Pancreas (tissue), 10 donors: ENCODE measurements at regions not wholly inside any gene's neighbourhood (a gene's known extent, or its start where the extent isn't known, plus 50 kb on each side); places are given as distances from the start of the nearest gene placed in this dataset.

Experiments used
- ATAC-seq, 4 donors: fragments of 200-7000 bp; cut with Tn5 transposase; one replicate each; pipeline versions ENCODE4 v1.8.0 to v1.9.1; 2020; ENCODE audit warnings: mild to moderate bottlenecking in 4 of 4, moderate library complexity in 4 of 4
- DNase-seq, 6 donors: peaks; one replicate each; pipeline ENCODE4 v3.0.0-alpha.2; 2020
- FAIRE-seq: peaks from 2 replicates; lab custom pipeline; 2012; peaks lifted over from hg19 to GRCh38; lab: Jason Lieb, UNC
- H3K27ac ChIP-seq, 4 donors: fragments of 200-600 bp; sonication (generic); 1 replicate in 3 of 4; 2 replicates in 1 of 4; pipeline versions ENCODE4 v1.5.0 to v1.8.0; 2020
- H3K27me3 ChIP-seq, 4 donors: fragments of 200-600 bp; one replicate each; pipeline ENCODE4 v1.8.0; 2021
- H3K36me3 ChIP-seq, 3 donors: fragments of 200-600 bp; sonication (generic) in 1 of 3; one replicate each; pipeline versions ENCODE4 v1.5.0 to v1.8.0; 2020 to 2021
- H3K4me1 ChIP-seq, 3 donors: fragments of 200-600 bp; one replicate each; pipeline ENCODE4 v1.8.0; 2021
- H3K4me3 ChIP-seq, 4 donors: fragments of 200-600 bp; sonication (generic) in 2 of 4; one replicate each; pipeline versions ENCODE4 v1.5.0 to v1.8.0; 2020 to 2021
- H3K9me3 ChIP-seq, 4 donors: fragments of 200-600 bp; one replicate each; pipeline ENCODE4 v1.8.0; 2021
- WGBS, 2 donors: extraction: QIAGEN DNeasy Blood & Tissue Kit; methylation state at CpG; one replicate each; pipeline ENCODE4 v1.1.7; 2013; 5-methylcytosine and 5-hydroxymethylcytosine counted together
- intact Hi-C, 3 donors: fragments of 100-400 bp; cut with DNase I; formaldehyde crosslinking; loops; one replicate each; pipeline versions ENCODE4 v1.11.1 to v1.14.2; 2022
- TF ChIP-seq, protein P1 (sequence below), 4 donors: fragments of 200-600 bp; sonication (generic) in 3 of 4; IDR thresholded peaks; one replicate each; pipeline versions ENCODE4 v1.5.0 to v1.8.0; 2021; ENCODE audit warnings: antibody characterized with exemption in 4 of 4
- donor health status: healthy with polysubstance abuse.
- donor health status: DM: no; HTN: no; CAD: no; lungs with moderate emphysema.
- donor health status: DM: no; HTN: no; CAD: no.
- donor health status: control.
- donor health status: control.
- donor health status: Bipolar disorder and iron deficiency.
- donor health status: DM: yes; HTN: yes; CAD: no.
- donor health status: DM: no; HTN: no; CAD: no.
- donor health status: DM: no; HTN: no; CAD: no.
- donor health status: DM: yes; HTN: yes; CAD: no.

DNA sequence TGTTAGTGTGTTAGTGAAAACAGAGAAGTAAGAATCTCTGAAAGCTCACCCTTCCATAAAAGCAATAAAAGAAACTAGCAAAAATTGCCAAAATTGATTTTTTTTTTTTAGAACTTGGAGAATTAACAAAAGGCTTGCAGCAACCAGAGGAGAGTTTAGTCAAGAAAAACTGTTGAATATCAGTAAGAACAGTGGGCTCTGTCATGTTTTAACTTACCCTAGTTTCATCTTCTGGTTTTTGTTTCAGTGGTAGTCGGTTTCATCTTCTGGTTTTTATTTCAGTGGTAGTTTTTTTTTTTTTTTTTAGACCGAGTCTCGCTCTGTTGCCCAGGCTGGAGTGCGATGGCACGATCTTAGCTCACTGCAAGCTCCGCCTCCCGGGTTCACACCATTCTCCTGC, 580.9 kb downstream of the NYAP2 start:
- TF ChIP-seq, protein P1, sequence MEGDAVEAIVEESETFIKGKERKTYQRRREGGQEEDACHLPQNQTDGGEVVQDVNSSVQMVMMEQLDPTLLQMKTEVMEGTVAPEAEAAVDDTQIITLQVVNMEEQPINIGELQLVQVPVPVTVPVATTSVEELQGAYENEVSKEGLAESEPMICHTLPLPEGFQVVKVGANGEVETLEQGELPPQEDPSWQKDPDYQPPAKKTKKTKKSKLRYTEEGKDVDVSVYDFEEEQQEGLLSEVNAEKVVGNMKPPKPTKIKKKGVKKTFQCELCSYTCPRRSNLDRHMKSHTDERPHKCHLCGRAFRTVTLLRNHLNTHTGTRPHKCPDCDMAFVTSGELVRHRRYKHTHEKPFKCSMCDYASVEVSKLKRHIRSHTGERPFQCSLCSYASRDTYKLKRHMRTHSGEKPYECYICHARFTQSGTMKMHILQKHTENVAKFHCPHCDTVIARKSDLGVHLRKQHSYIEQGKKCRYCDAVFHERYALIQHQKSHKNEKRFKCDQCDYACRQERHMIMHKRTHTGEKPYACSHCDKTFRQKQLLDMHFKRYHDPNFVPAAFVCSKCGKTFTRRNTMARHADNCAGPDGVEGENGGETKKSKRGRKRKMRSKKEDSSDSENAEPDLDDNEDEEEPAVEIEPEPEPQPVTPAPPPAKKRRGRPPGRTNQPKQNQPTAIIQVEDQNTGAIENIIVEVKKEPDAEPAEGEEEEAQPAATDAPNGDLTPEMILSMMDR (IDR thresholded peaks at IDR 0.05) = no peak
- DNase-seq (no peak), ATAC-seq (no peak), FAIRE-seq (no peak)
- Histone ChIP-seq H3K9me3 (peaks cover 0 to 6% (median 1%) of the 10 kb centered on the region in 4 donors), H3K27me3 (no peaks in the 10 kb centered on the region), H3K27ac (no peak overlapping the region), H3K36me3 (no peaks in the 10 kb centered on the region), H3K4me3 (no peak overlapping the region), H3K4me1 (no peaks in the 10 kb centered on the region)
- intact Hi-C loops = no loop called here
- 83 to 88% methylated on average over 7 of the region's 7 CpGs for WGBS, 2 donors

DNA sequence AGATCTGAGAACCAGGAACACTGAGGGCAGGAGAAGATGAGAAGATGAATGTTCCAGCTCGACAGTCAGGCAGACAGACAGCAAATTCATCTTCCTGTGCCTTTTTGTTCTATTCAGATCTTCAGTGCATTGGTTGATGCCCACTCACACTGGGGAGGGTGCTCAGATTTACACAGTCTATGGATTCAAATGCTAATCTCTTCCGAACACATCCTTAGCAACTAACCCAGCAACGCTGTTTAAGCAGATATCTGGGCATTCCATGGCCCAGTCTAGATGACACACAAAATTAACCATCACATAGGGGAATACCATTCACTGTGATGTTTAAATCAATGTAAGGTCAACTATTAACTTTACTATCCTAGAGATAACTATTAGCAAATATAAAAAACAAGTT, 571.9 kb downstream of the NYAP2 start:
- ATAC-seq = no peak
- intact Hi-C loops = no loop called here
- Histone ChIP-seq H3K27me3 (no peaks in the 10 kb centered on the region), H3K36me3 (no peaks in the 10 kb centered on the region), H3K9me3 (no peaks in the 10 kb centered on the region), H3K4me3 (no peak overlapping the region), H3K27ac (no peak overlapping the region), H3K4me1 (no peaks in the 10 kb centered on the region)
- WGBS, 2 donors = 51 to 63% methylated on average over 3 of the region's 3 CpGs
- no peak for FAIRE-seq
- TF ChIP-seq, protein P1 (IDR thresholded peaks at IDR 0.05) = no peak
- no peak for DNase-seq

DNA sequence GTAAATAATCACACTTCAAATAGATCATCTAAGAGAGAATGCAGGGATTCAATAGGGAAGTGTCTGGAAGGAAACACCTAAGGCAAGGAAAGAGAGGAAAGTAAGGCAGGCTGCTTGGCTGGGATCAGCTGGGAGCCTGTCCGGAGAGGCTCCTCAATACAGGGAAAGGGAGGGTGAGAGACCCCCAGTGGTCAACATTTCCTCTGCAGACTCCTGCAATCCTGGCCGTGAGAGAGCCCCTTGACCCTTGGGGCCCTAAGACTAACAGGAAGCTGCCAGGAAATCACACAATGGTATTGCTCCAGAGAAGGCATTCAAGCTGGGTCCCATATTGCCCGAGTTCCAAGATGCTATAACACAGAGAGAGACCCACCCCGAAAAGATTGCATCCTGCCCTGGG, 549.4 kb downstream of the NYAP2 start:
- H3K4me3 ChIP-seq = no peak overlapping the region
- ATAC-seq (no peak), DNase-seq (no peak), FAIRE-seq (no peak)
- WGBS, 2 donors = 40 to 66% methylated on average over 4 of the region's 4 CpGs
- no peak overlapping the region for H3K27ac ChIP-seq
- no peaks in the 10 kb centered on the region for H3K9me3 ChIP-seq
- intact Hi-C loops = no loop called here
- no peaks in the 10 kb centered on the region for H3K36me3 ChIP-seq
- no peaks in the 10 kb centered on the region for H3K27me3 ChIP-seq
- H3K4me1 ChIP-seq = no peaks in the 10 kb centered on the region
- TF ChIP-seq, protein P1 (IDR thresholded peaks at IDR 0.05) = no peak

DNA sequence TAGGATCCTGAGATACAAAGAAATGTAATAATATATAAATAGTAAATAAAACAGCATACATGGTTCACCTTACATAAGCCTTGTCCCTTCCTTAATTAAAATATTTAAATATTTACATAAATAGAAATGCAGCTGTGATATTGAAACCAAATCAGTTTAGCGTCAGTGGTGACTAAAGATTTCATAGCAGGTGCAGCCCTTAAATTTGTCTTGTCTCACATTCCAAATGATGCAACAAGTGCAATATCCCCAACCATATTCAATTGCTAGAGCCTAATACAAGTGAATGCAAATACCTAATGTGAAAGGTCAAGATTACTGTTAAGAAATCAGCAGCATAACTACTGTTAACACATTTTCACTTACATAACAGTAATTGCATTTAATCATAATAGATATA, 539.5 kb downstream of the NYAP2 start:
- ATAC-seq (no peak), DNase-seq (no peak), FAIRE-seq (no peak)
- WGBS, 2 donors = 89 to 90% methylated on average over 1 of the region's 1 CpG
- TF ChIP-seq, protein P1 (IDR thresholded peaks at IDR 0.05) = no peak
- intact Hi-C loops = no loop called here
- no peak overlapping the region for H3K4me3 ChIP-seq
- H3K27me3 ChIP-seq = no peaks in the 10 kb centered on the region
- no peaks in the 10 kb centered on the region for H3K36me3 ChIP-seq
- no peak overlapping the region for H3K27ac ChIP-seq
- H3K9me3 ChIP-seq = no peaks in the 10 kb centered on the region
- no peaks in the 10 kb centered on the region for H3K4me1 ChIP-seq

DNA sequence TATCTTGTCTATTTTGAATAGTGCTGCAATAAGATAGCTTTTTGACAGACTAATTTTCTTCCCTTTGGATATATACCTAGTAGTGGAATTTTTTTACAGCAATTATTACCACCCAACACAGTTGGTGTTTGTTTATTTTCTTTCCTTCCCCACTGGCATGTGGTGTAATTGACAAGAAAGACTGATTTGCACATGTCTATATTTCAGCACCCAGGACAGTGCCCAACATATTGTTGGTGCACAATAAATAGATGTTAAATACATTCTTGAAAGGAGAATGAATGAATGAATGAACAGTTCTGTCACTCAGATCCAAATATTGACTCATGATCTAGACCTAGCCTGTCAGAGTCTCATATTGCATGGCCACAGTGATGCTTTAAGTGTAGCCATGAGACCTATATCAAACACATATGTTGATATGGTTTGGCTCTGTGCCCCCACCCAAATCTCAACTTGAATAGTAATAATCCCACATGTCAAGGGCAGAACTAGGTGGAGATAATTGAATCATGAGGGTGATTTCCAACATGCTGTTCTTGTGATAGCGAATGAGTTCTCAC, 538.2 kb downstream of the NYAP2 start:
- H3K27ac ChIP-seq = no peak overlapping the region
- H3K4me1 ChIP-seq = no peaks in the 10 kb centered on the region
- intact Hi-C loops = no loop called here
- ATAC-seq (no peak), DNase-seq (no peak), FAIRE-seq (no peak)
- H3K27me3 ChIP-seq = no peaks in the 10 kb centered on the region
- H3K9me3 ChIP-seq = no peaks in the 10 kb centered on the region
- TF ChIP-seq, protein P1 (IDR thresholded peaks at IDR 0.05) = no peak
- H3K4me3 ChIP-seq = no peak overlapping the region
- no peaks in the 10 kb centered on the region for H3K36me3 ChIP-seq
- 96 to 100% methylated on average over 1 of the region's 1 CpG for WGBS, 2 donors
